Thyroid gland (tissue), 4 donors: ENCODE measurements at regions not wholly inside any gene's neighbourhood (a gene's known extent, or its start where the extent isn't known, plus 50 kb on each side); places are given as distances from the start of the nearest gene placed in this dataset.

Experiments
- CTCF ChIP-seq, 6 experiments: fragments of 200-600 bp in 3 of 6; fragments of 450-650 bp in 3 of 6; sonication (generic) in 3 of 6; IDR thresholded peaks; one replicate each; pipeline ENCODE4 v1.5.1; 2016 to 2019; ENCODE audit warnings: antibody characterized with exemption in 6 of 6, mild to moderate bottlenecking in 2 of 6, inconsistent platforms in 1 of 6, moderate library complexity in 1 of 6
- POLR2A ChIP-seq, 2 donors: fragments of 450-650 bp; IDR thresholded peaks; one replicate each; pipeline ENCODE4 v1.6.1; 2017; ENCODE audit warnings: antibody characterized with exemption in 2 of 2, mild to moderate bottlenecking in 2 of 2, moderate library complexity in 1 of 2

GRCh38 chr19:28333909-28334308 is 879.0 kb downstream of the UQCRFS1 start:
- TF ChIP-seq CTCF (IDR thresholded peaks at IDR 0.05) (no peak), POLR2A (IDR thresholded peaks at IDR 0.05) (no peak)
